ENCODE measurements at regions not wholly inside any gene's neighbourhood (a gene's known extent, or its start where the extent isn't known, plus 50 kb on each side); places are given as distances from the start of the nearest gene placed in this dataset.

GRCh38 chr10:108749042-108749441 lies 1174.3 kb downstream of the XPNPEP1 start:
- no peak for DNase-seq (ENCODE audit: low spot score)
- no peak for TF ChIP-seq CTCF (IDR thresholded peaks at IDR 0.05)
- Histone ChIP-seq H3K27ac (no peak overlapping the region), H3K4me3 (no peak overlapping the region)

GRCh38 chr10:108736111-108736510 lies 1187.2 kb downstream of the XPNPEP1 start:
- Histone ChIP-seq H3K4me3 (no peak overlapping the region), H3K27ac (no peak overlapping the region)
- no peak for DNase-seq (ENCODE audit: low spot score)
- no peak for TF ChIP-seq CTCF (IDR thresholded peaks at IDR 0.05)

GRCh38 chr10:108735380-108735779 lies 1187.9 kb downstream of the XPNPEP1 start:
- TF ChIP-seq CTCF (IDR thresholded peaks at IDR 0.05) = no peak

GRCh38 chr10:108721874-108722273 lies 1201.4 kb downstream of the XPNPEP1 start:
- TF ChIP-seq CTCF (IDR thresholded peaks at IDR 0.05) = no peak
- no peak overlapping the region for H3K27ac ChIP-seq
- no peak overlapping the region for H3K4me3 ChIP-seq
- no peak for DNase-seq (ENCODE audit: low spot score)

More at GRCh38 chr10:108735380-108735779, 1187.9 kb downstream of the XPNPEP1 start:
- H3K27ac ChIP-seq = no peak overlapping the region
- no peak for DNase-seq (ENCODE audit: low spot score)
- no peak overlapping the region for H3K4me3 ChIP-seq

GRCh38 chr10:108716352-108716751 lies 1207.0 kb downstream of the XPNPEP1 start:
- no peak overlapping the region for H3K4me3 ChIP-seq
- no peak for DNase-seq (ENCODE audit: low spot score)
- TF ChIP-seq CTCF (IDR thresholded peaks at IDR 0.05) = no peak
- H3K27ac ChIP-seq = no peak overlapping the region

GRCh38 chr10:108709927-108710722 lies 1213.2 kb downstream of the XPNPEP1 start:
- Histone ChIP-seq H3K4me3 (no peak overlapping the region), H3K27ac (no peak overlapping the region)
- no peak for TF ChIP-seq CTCF (IDR thresholded peaks at IDR 0.05)
- DNase-seq (ENCODE audit: low spot score) = no peak

GRCh38 chr10:108708363-108708762 lies 1214.9 kb downstream of the XPNPEP1 start:
- DNase-seq (ENCODE audit: low spot score) = no peak
- Histone ChIP-seq H3K27ac (no peak overlapping the region), H3K4me3 (no peak overlapping the region)
- TF ChIP-seq CTCF (IDR thresholded peaks at IDR 0.05) = no peak
